NCI-H1048 (cell line): ENCODE measurements at regions not wholly inside any gene's neighbourhood (a gene's known extent, or its start where the extent isn't known, plus 50 kb on each side); places are given as distances from the start of the nearest gene placed in this dataset.
"Not testable (repeated sequence)": the region's sequence is repeated elsewhere in the genome, so short reads cannot be mapped to it uniquely, and the experiment has no call there.

ENCODE experiments used
- DNase-seq: peaks from one replicate; lab custom pipeline; 2025; lab: John Stamatoyannopoulos, UW

- DNase-seq, result no peak
These were observed 220.9 kb upstream of the KCNK2 start for GRCh38 chr1:214861615-214862014.

DNA sequence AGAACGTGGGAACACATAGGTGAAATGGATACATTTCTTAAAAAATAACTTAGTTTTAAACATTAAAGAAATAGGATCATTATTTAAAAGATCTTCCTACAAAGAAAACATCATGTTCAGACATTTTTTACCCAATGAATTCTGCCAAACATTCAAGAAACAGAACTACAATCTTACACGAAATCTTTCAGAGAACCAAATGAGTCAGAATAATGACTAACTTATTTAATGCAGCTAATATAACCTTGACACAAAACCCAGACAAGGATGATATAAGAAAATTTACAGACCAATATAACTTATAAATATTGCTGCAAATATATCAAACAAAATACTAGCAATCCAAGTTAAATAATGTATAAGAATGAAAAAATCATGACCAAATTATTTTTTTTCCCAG is 220.1 kb upstream of the KCNK2 start:
- DNase-seq, result no peak

- DNase-seq, result no peak
These were observed 217.4 kb upstream of the KCNK2 start for GRCh38 chr1:214864896-214865688.

DNA sequence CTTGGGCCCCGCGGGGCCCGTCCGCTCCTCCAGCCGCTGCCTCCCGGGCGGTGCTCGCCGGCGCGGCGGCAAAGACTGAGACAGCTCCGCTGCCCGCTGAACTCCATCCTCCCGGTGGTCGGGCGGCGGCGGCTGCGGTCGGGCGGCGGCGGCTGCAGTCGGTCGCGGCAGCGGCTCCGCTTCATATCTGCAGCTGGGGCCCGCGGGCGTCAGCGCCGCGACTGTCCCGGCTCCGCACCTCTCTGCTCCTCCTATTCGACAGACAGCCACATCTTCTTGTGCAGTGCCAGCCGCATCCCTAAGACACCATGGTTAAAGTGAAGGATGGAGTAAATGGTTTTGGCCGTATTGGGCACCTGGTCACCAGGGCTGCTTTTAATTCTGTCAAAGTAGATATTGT is 212.1 kb upstream of the KCNK2 start:
- not testable (repeated sequence) for DNase-seq

DNA sequence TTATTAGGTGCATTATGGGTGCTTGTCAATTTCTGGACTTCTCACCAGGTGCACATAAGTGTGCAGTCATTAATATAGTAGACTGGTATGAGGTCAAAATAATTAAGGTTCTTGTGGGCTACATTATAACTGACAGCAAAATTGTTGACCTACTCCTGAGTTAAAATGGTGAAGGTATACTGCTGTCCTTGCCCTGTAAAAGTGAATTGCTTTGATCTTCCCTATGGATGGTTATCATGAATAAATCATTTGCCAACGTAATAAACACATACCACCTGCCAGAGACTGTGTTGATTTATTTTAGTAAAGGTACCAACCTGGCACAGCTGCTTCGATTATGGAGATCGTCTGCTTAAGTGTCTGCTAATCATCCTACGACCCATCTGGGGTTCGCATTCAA is 201.6 kb upstream of the KCNK2 start:
- no peak for DNase-seq

DNA sequence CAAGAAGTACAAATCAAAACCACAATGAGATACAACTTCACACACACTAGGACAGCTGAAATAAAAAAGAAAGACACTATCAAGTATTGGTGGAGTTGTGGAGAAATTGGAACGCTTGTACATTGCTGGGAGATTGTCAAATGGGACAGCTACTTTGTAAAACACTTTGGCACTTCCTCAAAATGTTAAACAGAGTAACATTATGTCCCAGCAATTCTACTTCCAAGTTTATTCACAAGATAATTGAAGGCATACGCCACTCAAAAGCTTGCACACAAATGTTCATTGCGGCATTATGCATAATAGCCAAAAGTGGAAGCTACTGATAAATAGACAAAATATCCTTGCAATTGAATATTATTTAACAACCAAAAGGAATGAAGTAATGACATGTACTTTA is 199.9 kb upstream of the KCNK2 start:
- DNase-seq, result no peak

DNA sequence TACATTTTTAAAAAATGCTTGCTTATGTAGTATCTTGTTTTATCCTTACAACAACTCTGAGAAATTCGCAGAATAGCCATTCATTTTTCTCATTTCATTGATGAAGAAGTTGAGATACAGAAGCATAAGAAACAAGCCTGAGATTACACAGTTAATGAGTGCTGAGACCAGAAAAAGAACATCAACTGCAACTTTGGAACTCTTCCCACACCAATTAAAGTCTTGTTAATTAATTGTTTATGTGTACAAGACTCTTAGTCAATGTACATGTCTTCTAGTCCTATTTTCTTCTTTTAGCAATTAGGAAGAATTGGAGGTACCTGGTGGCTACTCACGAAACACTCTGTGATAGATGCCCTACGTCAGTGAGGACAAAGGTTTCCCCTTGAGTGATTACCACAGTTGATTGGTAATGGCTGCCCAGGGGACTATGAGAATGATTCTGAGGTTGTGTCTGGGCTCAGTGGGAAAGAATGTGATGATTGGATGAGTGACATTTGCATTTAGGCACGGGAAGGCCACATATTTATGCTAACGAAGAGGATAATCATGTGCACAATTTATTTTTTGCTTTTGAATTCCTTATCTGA is 187.4 kb upstream of the KCNK2 start:
- no peak for DNase-seq

- no peak for DNase-seq
These were observed 185.6 kb upstream of the KCNK2 start for GRCh38 chr1:214896921-214897320.

- DNase-seq, result no peak
These were observed 185.0 kb upstream of the KCNK2 start for GRCh38 chr1:214897581-214897980.

- no peak for DNase-seq
These were observed 184.4 kb upstream of the KCNK2 start for GRCh38 chr1:214898161-214898560.

DNA sequence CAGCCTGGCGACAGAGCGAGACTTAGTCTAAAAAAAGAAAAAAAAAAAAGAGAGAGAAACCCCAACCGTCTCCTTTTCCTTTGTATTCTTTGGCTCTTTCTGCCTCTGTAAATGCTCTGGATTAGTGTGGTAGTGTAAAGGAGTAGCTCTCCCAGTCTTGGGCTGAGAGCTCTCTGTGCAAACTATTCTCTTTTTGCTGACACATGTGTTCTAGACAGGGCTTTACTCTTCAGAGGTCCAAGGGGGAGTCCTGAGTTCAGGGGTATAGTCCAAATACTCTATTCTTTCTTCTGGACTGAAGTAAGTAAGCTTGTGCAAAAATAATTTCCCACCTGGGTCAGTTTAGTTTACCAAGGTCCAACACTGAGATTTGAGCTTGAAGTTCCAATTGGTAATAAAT is 183.8 kb upstream of the KCNK2 start:
- DNase-seq, result no peak

DNA sequence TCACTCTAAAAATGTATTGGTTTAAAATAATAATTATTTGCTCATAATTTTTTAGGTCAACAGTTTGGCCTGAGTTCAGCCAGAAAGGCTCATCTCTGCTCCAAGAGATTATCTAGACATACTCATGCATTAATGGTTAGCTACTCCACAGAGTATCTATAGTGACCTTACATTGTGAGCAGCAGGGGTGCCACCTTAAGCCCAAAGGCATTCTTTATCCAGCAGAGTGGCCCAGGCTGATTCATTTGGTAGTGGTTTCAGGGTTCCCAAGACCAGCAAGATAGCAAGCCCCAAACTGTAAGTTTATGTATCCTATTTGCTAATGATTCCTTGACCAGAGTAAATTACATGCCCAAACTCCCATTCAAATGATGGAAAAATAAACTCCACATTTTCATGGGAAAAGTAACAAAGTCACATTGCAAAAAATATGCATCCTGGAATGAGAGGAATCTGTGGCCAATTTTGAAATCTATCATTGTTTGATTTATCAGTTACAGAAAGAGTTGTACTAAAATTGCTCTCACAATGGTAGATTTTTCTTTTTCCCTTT is 182.6 kb upstream of the KCNK2 start:
- DNase-seq, result no peak

GRCh38 chr1:214900590-214900989 is 181.9 kb upstream of the KCNK2 start:
- DNase-seq, result no peak

GRCh38 chr1:214901718-214902117 is 180.8 kb upstream of the KCNK2 start:
- DNase-seq, result no peak

GRCh38 chr1:214902636-214903320 is 179.8 kb upstream of the KCNK2 start:
- no peak for DNase-seq

DNA sequence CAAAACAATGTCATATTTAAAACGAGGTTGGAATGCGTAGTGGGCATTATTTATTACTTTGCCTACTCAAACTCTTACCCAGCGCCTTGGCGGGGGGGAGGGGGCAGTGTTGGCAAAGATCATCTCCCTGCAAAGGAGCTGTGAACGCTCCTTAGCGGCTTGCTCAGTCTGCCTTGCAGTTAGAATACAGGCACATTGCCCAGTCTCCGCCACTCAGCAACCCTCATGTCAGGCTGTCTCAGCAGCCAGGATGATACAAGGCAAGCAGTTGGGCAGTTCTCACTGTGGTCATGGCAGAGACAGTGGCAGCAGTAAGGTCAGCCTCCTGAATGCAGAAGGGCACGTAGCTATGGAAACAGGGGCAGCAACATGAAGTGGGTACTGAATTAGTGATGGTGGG is 170.4 kb upstream of the KCNK2 start:
- no peak for DNase-seq

- DNase-seq, result no peak
These were observed 168.6 kb upstream of the KCNK2 start for GRCh38 chr1:214913966-214914365.

- DNase-seq, result no peak
These were observed 165.4 kb upstream of the KCNK2 start for GRCh38 chr1:214917081-214917635.

DNA sequence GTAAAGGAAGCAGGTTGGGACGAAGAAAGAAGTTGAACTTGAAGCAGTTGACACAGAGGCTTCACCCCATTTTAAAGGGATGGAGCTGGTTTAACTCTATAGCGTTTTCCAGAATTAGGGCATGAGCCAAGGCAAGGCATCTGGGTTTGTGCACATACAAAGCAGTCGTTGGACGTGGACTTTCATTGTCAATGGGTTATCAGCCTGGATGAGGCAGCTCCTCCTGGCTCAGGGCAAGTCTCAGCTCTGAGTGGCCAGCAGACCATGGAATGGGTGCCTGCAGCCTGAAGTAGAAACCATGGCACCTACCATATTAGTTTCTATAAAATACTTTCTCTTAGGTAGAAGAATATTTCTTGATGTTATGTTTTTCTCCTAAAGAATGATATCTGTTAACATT is 163.8 kb upstream of the KCNK2 start:
- no peak for DNase-seq

- no peak for DNase-seq
These were observed 162.2 kb upstream of the KCNK2 start for GRCh38 chr1:214920337-214920736.

DNA sequence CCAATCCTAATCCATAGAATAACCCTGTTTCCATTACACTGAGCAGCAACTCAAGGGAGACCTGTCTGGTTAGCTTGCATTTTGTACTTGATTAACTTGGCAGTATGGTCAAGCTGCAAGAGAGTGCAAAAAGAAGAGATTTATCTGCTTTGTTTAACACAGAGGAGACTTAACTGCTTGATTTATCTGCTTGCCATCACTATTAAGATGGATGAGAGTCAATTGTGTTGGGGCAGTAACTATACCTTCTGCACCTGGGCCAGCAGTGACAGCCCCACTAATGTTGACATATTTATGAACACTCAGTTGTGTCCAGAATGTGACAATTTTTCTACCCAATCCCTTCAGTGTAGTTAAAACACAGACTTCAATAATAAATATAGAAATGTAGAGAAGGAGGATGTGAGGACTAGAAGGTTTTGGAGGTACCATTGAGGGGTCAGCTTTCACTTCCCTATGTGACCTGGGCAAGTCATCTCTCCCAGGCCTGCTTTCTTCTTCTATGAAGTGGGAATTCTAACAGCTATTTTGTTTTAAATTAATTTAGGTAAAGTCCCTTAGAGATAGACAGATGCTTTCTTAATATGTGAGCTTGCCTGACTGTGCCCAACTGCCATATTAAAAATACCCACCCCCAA is 159.1 kb upstream of the KCNK2 start:
- no peak for DNase-seq

DNA sequence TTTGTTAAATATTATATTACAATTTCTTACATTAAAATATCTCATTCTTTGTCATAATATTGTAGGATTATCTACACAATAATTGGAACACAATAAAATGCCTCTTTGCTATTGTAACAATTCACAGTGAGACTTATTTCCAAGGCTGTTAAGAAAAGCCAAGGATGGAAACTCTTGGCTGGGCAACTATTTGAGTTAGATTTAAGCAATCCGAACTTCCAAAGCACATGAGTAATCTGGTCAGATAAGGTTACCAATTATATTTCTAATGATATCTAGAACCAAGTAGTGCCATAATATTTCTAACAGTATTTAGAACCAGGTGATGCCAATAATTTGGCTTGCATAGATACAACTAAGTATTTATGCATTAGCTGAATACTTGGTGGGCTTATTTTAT is 154.7 kb upstream of the KCNK2 start:
- no peak for DNase-seq
